PC-9 (cell line): ENCODE measurements at regions not wholly inside any gene's neighbourhood (a gene's known extent, or its start where the extent isn't known, plus 50 kb on each side); places are given as distances from the start of the nearest gene placed in this dataset.

ENCODE experiments used
- EZH2 ChIP-seq: fragments of 200-600 bp; sonication (generic); IDR thresholded peaks from 2 replicates; pipeline ENCODE4 v1.8.0; 2017; ENCODE audit warnings: antibody characterized with exemption, low read depth
- TF ChIP-seq, protein P1 (sequence below): fragments of 200-600 bp; sonication (generic); conservative IDR thresholded peaks from 2 replicates; pipeline ENCODE4 v1.6.1; 2017; ENCODE audit warnings: mixed run types, antibody characterized with exemption, mild to moderate bottlenecking, moderate library complexity

DNA sequence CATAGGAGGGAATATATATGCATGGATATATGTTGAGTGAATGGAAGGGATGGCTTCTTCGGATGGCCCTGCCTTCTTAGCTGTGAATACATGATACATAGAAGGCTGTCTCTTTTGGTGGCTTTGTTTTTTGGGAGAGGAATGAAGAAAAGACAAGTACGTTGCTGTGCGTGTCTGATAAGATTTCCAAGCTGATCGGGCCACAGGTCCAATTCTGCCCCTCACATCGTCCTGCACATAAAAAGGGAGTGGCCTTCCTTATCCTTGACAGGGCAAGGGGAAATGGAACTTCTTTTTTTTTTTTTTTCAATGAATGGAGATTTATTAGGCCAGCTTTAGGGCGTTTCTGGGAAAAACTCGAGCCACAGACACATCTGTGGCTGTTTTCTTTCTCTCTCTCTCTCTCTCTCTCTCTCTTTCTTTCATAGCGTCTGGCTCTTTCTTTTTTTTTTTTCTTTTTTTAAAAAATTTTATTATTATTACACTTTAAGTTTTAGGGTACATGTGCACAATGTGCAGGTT lies 103.8 kb upstream of the SPATA13 start:
- TF ChIP-seq, protein P1, sequence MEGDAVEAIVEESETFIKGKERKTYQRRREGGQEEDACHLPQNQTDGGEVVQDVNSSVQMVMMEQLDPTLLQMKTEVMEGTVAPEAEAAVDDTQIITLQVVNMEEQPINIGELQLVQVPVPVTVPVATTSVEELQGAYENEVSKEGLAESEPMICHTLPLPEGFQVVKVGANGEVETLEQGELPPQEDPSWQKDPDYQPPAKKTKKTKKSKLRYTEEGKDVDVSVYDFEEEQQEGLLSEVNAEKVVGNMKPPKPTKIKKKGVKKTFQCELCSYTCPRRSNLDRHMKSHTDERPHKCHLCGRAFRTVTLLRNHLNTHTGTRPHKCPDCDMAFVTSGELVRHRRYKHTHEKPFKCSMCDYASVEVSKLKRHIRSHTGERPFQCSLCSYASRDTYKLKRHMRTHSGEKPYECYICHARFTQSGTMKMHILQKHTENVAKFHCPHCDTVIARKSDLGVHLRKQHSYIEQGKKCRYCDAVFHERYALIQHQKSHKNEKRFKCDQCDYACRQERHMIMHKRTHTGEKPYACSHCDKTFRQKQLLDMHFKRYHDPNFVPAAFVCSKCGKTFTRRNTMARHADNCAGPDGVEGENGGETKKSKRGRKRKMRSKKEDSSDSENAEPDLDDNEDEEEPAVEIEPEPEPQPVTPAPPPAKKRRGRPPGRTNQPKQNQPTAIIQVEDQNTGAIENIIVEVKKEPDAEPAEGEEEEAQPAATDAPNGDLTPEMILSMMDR = no peak
- no peak for TF ChIP-seq EZH2
